Hepatocyte (in vitro differentiated cells): ENCODE measurements at regions not wholly inside any gene's neighbourhood (a gene's known extent, or its start where the extent isn't known, plus 50 kb on each side); places are given as distances from the start of the nearest gene placed in this dataset.

Source experiments
- DNase-seq: peaks from one replicate; pipeline ENCODE4 v3.0.0-alpha.2; 2016; ENCODE audit warnings: low spot score
- H2AFZ ChIP-seq: fragments of 200-600 bp; sonication (generic); 2 replicates; pipeline ENCODE4 v1.6.0; 2016; ENCODE audit warnings: antibody characterized with exemption, mild to moderate bottlenecking
- H3K27ac ChIP-seq: fragments of 200-600 bp; sonication (generic); 2 replicates; pipeline ENCODE4 v1.5.1; 2016; ENCODE audit warnings: mild to moderate bottlenecking
- H3K27me3 ChIP-seq: fragments of 200-600 bp; sonication (generic); 2 replicates; pipeline ENCODE4 v1.6.1; 2016
- H3K36me3 ChIP-seq: fragments of 200-600 bp; sonication (generic); replicated peaks from 2 replicates; pipeline ENCODE4 v1.5.1; 2016; ENCODE audit warnings: low read depth; ENCODE audit not compliant: insufficient read depth
- H3K4me1 ChIP-seq: fragments of 200-600 bp; sonication (generic); 2 replicates; pipeline ENCODE4 v1.5.1; 2016; ENCODE audit warnings: mild to moderate bottlenecking, moderate library complexity; ENCODE audit not compliant: insufficient read depth
- H3K4me2 ChIP-seq: fragments of 200-600 bp; sonication (generic); 2 replicates; pipeline ENCODE4 v1.6.0; 2016
- H3K4me3 ChIP-seq: fragments of 200-600 bp; sonication (generic); 2 replicates; pipeline ENCODE4 v1.5.1; 2016; ENCODE audit warnings: mild to moderate bottlenecking
- H3K79me2 ChIP-seq: fragments of 200-600 bp; sonication (generic); 2 replicates; pipeline ENCODE4 v1.6.0; 2017; ENCODE audit warnings: mild to moderate bottlenecking
- H3K9me2 ChIP-seq: fragments of 200-600 bp; sonication (generic); replicated peaks from 2 replicates; pipeline ENCODE4 v1.6.0; 2017; ENCODE audit warnings: mild to moderate bottlenecking; ENCODE audit not compliant: insufficient read depth
- H3K9me3 ChIP-seq: fragments of 200-600 bp; sonication (generic); 2 replicates; pipeline ENCODE4 v1.5.1; 2016; ENCODE audit warnings: low read depth, mild to moderate bottlenecking
- H4K20me1 ChIP-seq: fragments of 200-600 bp; sonication (generic); 2 replicates; pipeline ENCODE4 v1.6.0; 2016; ENCODE audit warnings: mild to moderate bottlenecking; ENCODE audit not compliant: insufficient read depth, poor library complexity, severe bottlenecking
- CTCF ChIP-seq: fragments of 200-600 bp; sonication (generic); IDR thresholded peaks from 2 replicates; pipeline ENCODE4 v1.5.1; 2016; ENCODE audit warnings: antibody characterized with exemption, mild to moderate bottlenecking; ENCODE audit not compliant: poor library complexity
- EZH2 ChIP-seq: fragments of 200-600 bp; sonication (generic); IDR thresholded peaks from 2 replicates; pipeline ENCODE4 v1.6.1; 2016; ENCODE audit warnings: antibody characterized with exemption, mild to moderate bottlenecking, borderline replicate concordance
- EZH2phosphoT487 ChIP-seq: fragments of 200-600 bp; sonication (generic); IDR thresholded peaks from one replicate; pipeline ENCODE4 v1.6.1; 2018; ENCODE audit warnings: antibody characterized with exemption, mild to moderate bottlenecking, low read depth, moderate library complexity; ENCODE audit not compliant: unreplicated experiment, severe bottlenecking
- WGBS: methylation state at CpG from one replicate; pipeline ENCODE4 v1.1.6; 2016; ENCODE audit warnings: low lambda C conversion rate; ENCODE audit errors: missing lambda C conversion rate; 5-methylcytosine and 5-hydroxymethylcytosine counted together

- no peaks in the 10 kb centered on the region for H3K9me3 ChIP-seq
- H3K4me2 ChIP-seq = no peak overlapping the region
- no peaks in the 10 kb centered on the region for H3K79me2 ChIP-seq
- 83% methylated on average over 2 of the region's 2 CpGs for WGBS
- no peaks in the 10 kb centered on the region for H3K4me1 ChIP-seq
- H3K4me3 ChIP-seq = no peak overlapping the region
- no peak overlapping the region for H2AFZ ChIP-seq
- H3K27me3 ChIP-seq = no peaks in the 10 kb centered on the region
- H3K36me3 ChIP-seq = no peaks in the 10 kb centered on the region
- no peak for DNase-seq
- TF ChIP-seq EZH2 (no peak), EZH2phosphoT487 (no peak)
- no peaks in the 10 kb centered on the region for H3K9me2 ChIP-seq
- H4K20me1 ChIP-seq = no peaks in the 10 kb centered on the region
- H3K27ac ChIP-seq = no peak overlapping the region
Observed at GRCh38 chr4:163833669-163834068, 339.2 kb downstream of the TMA16 start.

- no peak for DNase-seq
- H2AFZ ChIP-seq = no peak overlapping the region
- no peaks in the 10 kb centered on the region for H3K36me3 ChIP-seq
- no peaks in the 10 kb centered on the region for H4K20me1 ChIP-seq
- H3K9me2 ChIP-seq = no peaks in the 10 kb centered on the region
- TF ChIP-seq EZH2phosphoT487 (no peak), CTCF (no peak), EZH2 (no peak)
- 88% methylated on average over 3 of the region's 3 CpGs for WGBS
- no peaks in the 10 kb centered on the region for H3K4me1 ChIP-seq
- H3K27me3 ChIP-seq = no peaks in the 10 kb centered on the region
- no peak overlapping the region for H3K4me2 ChIP-seq
- no peak overlapping the region for H3K27ac ChIP-seq
- no peaks in the 10 kb centered on the region for H3K9me3 ChIP-seq
- no peak overlapping the region for H3K4me3 ChIP-seq
- H3K79me2 ChIP-seq = no peaks in the 10 kb centered on the region
Observed at GRCh38 chr4:163846008-163846407, 351.5 kb downstream of the TMA16 start.

- WGBS = 94% methylated on average over 3 of the region's 3 CpGs
- no peaks in the 10 kb centered on the region for H3K9me2 ChIP-seq
- no peak overlapping the region for H2AFZ ChIP-seq
- no peak overlapping the region for H3K4me2 ChIP-seq
- H3K4me3 ChIP-seq = no peak overlapping the region
- H3K27ac ChIP-seq = no peak overlapping the region
- no peaks in the 10 kb centered on the region for H3K27me3 ChIP-seq
- TF ChIP-seq EZH2phosphoT487 (no peak), CTCF (no peak), EZH2 (no peak)
- no peaks in the 10 kb centered on the region for H3K36me3 ChIP-seq
- no peaks in the 10 kb centered on the region for H3K9me3 ChIP-seq
- H3K79me2 ChIP-seq = no peaks in the 10 kb centered on the region
- DNase-seq = no peak
- H3K4me1 ChIP-seq = no peaks in the 10 kb centered on the region
- H4K20me1 ChIP-seq = no peaks in the 10 kb centered on the region
Observed at GRCh38 chr4:163852246-163852645, 357.8 kb downstream of the TMA16 start.

- H3K79me2 ChIP-seq = no peaks in the 10 kb centered on the region
- TF ChIP-seq EZH2phosphoT487 = no peak
- TF ChIP-seq CTCF = no peak
- TF ChIP-seq EZH2 = no peak
- no peaks in the 10 kb centered on the region for H3K9me2 ChIP-seq
- no peak overlapping the region for H3K4me3 ChIP-seq
- no peaks in the 10 kb centered on the region for H3K9me3 ChIP-seq
- H3K27me3 ChIP-seq = no peaks in the 10 kb centered on the region
- no peaks in the 10 kb centered on the region for H3K36me3 ChIP-seq
- no peak overlapping the region for H3K4me2 ChIP-seq
- no peak for DNase-seq
- 71% methylated on average over 3 of the region's 3 CpGs for WGBS
- H3K4me1 ChIP-seq = no peaks in the 10 kb centered on the region
- H4K20me1 ChIP-seq = no peaks in the 10 kb centered on the region
- no peak overlapping the region for H2AFZ ChIP-seq
- no peak overlapping the region for H3K27ac ChIP-seq
Observed at GRCh38 chr4:163857903-163858302, 363.4 kb downstream of the TMA16 start.
